Tibial nerve (tissue), 4 donors: ENCODE measurements at regions not wholly inside any gene's neighbourhood (a gene's known extent, or its start where the extent isn't known, plus 50 kb on each side); places are given as distances from the start of the nearest gene placed in this dataset.

Experiments used
- DNase-seq, 2 donors: peaks; one replicate each; pipeline ENCODE4 v3.0.0-alpha.2; 2019; ENCODE audit warnings: low spot score in 2 of 2
- H3K27ac ChIP-seq, 4 donors: fragments of 200-600 bp; sonication (generic) in 3 of 4; one replicate each; pipeline ENCODE4 v1.5.1; 2017 to 2019; ENCODE audit warnings: mild to moderate bottlenecking in 1 of 4
- H3K27me3 ChIP-seq, 2 donors: fragments of 200-600 bp; sonication (generic) in 1 of 2; one replicate each; pipeline versions ENCODE4 v1.5.1 to v1.6.0; 2017 to 2019
- H3K36me3 ChIP-seq, 3 donors: fragments of 200-600 bp; sonication (generic); one replicate each; pipeline ENCODE4 v1.5.1; 2018 to 2019
- H3K4me1 ChIP-seq, 4 donors: fragments of 200-600 bp; sonication (generic) in 3 of 4; one replicate each; pipeline ENCODE4 v1.5.1; 2017 to 2019
- H3K4me3 ChIP-seq, 4 donors: fragments of 200-600 bp; sonication (generic) in 3 of 4; one replicate each; pipeline ENCODE4 v1.5.1; 2017 to 2019; ENCODE audit warnings: mild to moderate bottlenecking in 1 of 4, moderate library complexity in 1 of 4
- H3K9me3 ChIP-seq, 4 donors: fragments of 200-600 bp; sonication (generic) in 3 of 4; one replicate each; pipeline ENCODE4 v1.5.1; 2017 to 2019
- EP300 ChIP-seq, 2 donors: sonication (generic); formaldehyde crosslinking; IDR thresholded peaks; one replicate each; pipeline ENCODE4 v1.6.1; 2017; ENCODE audit warnings: antibody characterized with exemption in 2 of 2, mild to moderate bottlenecking in 1 of 2
- POLR2A ChIP-seq, 2 donors: fragments of 450-650 bp; IDR thresholded peaks; one replicate each; pipeline ENCODE4 v1.6.1; 2017; ENCODE audit warnings: antibody characterized with exemption in 2 of 2, mild to moderate bottlenecking in 2 of 2, moderate library complexity in 2 of 2
- WGBS, 2 donors: methylation state at CpG; one replicate each; pipeline ENCODE4 v1.1.5; 2018; 5-methylcytosine and 5-hydroxymethylcytosine counted together
- TF ChIP-seq, protein P1 (sequence below), 5 experiments: fragments of 200-600 bp in 3 of 5; fragments of 450-650 bp in 2 of 5; sonication (generic) in 3 of 5; IDR thresholded peaks; one replicate each; pipeline ENCODE4 v1.5.1; 2016 to 2019; ENCODE audit warnings: antibody characterized with exemption in 5 of 5, mild to moderate bottlenecking in 3 of 5, moderate library complexity in 2 of 5

DNA sequence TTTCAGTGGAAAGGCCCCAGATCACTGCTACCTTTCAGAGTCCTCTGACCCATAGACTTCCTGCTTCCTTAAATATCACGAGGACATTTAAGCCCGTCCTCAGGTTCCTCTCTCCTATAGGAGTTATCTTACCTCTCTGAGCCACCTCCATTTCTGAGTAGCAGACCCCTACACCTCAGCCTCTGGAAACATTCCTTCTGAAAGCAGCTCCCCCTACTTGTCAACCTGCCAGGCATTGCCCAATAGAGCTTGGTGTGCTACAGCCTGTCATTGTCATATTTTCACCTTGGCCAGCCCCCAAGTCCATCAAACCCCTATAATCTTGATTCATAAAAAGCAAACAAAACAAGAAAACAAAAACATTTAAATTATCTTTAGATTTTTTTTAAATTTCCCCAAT lies 717.9 kb upstream of the SLC8A1 start:
- no peak for TF ChIP-seq EP300 (IDR thresholded peaks at IDR 0.05)
- TF ChIP-seq, protein P1, sequence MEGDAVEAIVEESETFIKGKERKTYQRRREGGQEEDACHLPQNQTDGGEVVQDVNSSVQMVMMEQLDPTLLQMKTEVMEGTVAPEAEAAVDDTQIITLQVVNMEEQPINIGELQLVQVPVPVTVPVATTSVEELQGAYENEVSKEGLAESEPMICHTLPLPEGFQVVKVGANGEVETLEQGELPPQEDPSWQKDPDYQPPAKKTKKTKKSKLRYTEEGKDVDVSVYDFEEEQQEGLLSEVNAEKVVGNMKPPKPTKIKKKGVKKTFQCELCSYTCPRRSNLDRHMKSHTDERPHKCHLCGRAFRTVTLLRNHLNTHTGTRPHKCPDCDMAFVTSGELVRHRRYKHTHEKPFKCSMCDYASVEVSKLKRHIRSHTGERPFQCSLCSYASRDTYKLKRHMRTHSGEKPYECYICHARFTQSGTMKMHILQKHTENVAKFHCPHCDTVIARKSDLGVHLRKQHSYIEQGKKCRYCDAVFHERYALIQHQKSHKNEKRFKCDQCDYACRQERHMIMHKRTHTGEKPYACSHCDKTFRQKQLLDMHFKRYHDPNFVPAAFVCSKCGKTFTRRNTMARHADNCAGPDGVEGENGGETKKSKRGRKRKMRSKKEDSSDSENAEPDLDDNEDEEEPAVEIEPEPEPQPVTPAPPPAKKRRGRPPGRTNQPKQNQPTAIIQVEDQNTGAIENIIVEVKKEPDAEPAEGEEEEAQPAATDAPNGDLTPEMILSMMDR (IDR thresholded peaks at IDR 0.05), result no peak
- TF ChIP-seq POLR2A (IDR thresholded peaks at IDR 0.05), result no peak
- Histone ChIP-seq H3K27ac (no peak overlapping the region), H3K27me3 (no peaks in the 10 kb centered on the region), H3K36me3 (no peaks in the 10 kb centered on the region), H3K4me3 (no peak overlapping the region), H3K4me1 (no peaks in the 10 kb centered on the region), H3K9me3 (no peaks in the 10 kb centered on the region)
- no peak for DNase-seq
- 77 to 84% methylated on average over 2 of the region's 2 CpGs for WGBS, 2 donors

DNA sequence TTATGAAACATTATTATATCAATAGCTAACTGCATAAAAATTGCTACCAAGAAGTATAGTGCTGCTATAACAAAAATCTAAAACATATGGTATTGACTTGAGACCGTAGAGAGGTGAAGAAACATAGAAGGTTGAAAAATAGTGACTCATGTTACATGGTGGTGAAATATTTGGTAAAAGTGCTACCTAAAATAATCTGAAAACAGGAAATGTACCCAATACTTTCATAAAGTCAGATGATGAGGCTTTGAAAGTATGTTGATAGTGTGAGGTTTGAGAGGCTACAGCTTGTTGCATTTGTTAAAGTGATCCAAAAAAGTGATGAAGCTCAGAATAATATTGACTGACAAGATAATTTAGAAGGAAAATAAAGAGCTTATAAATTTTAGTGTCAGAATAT lies 718.7 kb upstream of the SLC8A1 start:
- 85 to 89% methylated on average over 1 of the region's 1 CpG for WGBS, 2 donors
- TF ChIP-seq EP300 (IDR thresholded peaks at IDR 0.05), result no peak
- H3K4me3 ChIP-seq, result no peak overlapping the region
- no peak for DNase-seq
- H3K9me3 ChIP-seq, result no peaks in the 10 kb centered on the region
- no peaks in the 10 kb centered on the region for H3K36me3 ChIP-seq
- no peaks in the 10 kb centered on the region for H3K4me1 ChIP-seq
- H3K27me3 ChIP-seq, result no peaks in the 10 kb centered on the region
- no peak overlapping the region for H3K27ac ChIP-seq

DNA sequence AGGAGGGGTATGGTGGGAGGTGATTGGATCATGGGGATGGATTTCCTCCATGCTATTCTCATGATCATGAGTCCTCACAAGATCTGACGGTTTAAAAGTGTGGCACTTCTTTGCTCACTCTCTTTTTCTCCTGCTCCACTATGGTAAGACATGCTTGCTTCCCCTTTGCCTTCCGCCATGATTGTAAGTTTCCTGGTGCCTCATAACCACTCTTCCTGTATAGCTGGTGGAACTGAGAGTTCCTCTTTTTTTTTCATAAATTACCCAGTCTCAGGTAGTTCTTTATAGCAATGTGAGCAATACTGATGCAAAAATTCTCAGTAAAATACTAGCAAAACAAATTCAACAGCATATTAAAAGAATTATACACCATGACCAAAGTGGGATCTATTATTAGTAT lies 728.5 kb upstream of the SLC8A1 start:
- H3K36me3 ChIP-seq, result no peaks in the 10 kb centered on the region
- H3K27me3 ChIP-seq, result no peaks in the 10 kb centered on the region
- TF ChIP-seq, protein P1 (IDR thresholded peaks at IDR 0.05), result no peak
- no peak for TF ChIP-seq EP300 (IDR thresholded peaks at IDR 0.05)
- no peak for TF ChIP-seq POLR2A (IDR thresholded peaks at IDR 0.05)
- no peak overlapping the region for H3K27ac ChIP-seq
- no peak overlapping the region for H3K4me3 ChIP-seq
- 64 to 88% methylated on average over 2 of the region's 2 CpGs for WGBS, 2 donors
- no peaks in the 10 kb centered on the region for H3K9me3 ChIP-seq
- H3K4me1 ChIP-seq, result no peaks in the 10 kb centered on the region
- no peak for DNase-seq

DNA sequence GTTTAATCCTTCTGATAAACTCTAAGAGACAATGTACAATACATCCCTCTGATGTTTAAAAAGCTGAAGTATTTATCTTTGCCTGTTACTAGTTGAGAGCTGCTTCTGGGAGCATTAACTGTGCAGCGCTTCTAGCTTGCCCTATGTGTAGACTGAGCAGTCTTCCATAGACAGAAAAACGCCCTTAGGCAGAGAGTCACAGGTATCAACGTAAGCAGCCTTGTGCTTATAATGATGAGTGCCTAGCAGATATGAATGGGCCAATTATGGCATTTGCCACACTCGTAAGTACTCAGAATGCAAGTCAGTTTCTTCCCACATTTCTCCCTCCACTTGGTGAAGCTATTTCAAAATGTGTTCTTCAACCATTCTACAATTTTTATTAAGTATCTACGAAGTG lies 731.1 kb upstream of the SLC8A1 start:
- no peaks in the 10 kb centered on the region for H3K9me3 ChIP-seq
- no peaks in the 10 kb centered on the region for H3K36me3 ChIP-seq
- H3K4me3 ChIP-seq, result no peak overlapping the region
- DNase-seq, result no peak
- no peaks in the 10 kb centered on the region for H3K4me1 ChIP-seq
- WGBS, 2 donors, result 79 to 80% methylated on average over 5 of the region's 5 CpGs
- no peak for TF ChIP-seq EP300 (IDR thresholded peaks at IDR 0.05)
- no peak for TF ChIP-seq POLR2A (IDR thresholded peaks at IDR 0.05)
- TF ChIP-seq, protein P1 (IDR thresholded peaks at IDR 0.05), result no peak
- no peaks in the 10 kb centered on the region for H3K27me3 ChIP-seq
- H3K27ac ChIP-seq, result no peak overlapping the region

DNA sequence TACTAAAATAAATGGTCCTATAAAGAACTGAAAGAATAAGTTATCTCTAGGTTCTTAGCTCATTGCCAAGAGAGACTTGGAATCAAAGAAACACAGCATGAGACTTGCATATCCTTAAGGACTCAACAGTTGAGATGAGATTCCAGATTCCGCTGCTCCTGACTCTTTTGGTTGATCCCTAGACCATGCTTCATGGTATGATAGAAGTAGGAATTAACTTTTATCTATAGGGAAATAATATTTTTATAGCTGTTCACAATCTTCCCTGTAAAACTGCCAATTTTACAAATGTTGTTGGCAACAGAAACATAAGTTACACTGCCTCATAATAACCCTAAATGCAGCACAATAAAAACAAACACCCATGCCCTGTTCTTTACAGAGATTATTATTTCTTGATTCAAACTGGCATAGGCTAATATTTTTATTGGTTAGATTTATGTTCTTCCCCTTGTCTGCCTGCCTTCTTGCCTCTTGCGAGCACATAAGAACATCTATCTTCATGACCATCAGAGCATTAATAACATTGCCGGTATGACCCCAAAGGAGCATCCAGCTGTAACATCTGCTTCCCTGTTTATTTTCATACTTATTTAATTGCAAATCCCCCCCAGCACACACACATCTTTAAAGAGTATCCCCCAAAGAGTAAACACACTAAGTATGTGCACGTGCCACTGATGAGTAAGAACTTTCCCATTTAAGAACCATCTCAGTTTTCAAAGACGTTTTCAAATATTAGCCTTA lies 735.7 kb upstream of the SLC8A1 start:
- no peaks in the 10 kb centered on the region for H3K4me1 ChIP-seq
- WGBS, 2 donors, result 60 to 66% methylated on average over 5 of the region's 5 CpGs

DNA sequence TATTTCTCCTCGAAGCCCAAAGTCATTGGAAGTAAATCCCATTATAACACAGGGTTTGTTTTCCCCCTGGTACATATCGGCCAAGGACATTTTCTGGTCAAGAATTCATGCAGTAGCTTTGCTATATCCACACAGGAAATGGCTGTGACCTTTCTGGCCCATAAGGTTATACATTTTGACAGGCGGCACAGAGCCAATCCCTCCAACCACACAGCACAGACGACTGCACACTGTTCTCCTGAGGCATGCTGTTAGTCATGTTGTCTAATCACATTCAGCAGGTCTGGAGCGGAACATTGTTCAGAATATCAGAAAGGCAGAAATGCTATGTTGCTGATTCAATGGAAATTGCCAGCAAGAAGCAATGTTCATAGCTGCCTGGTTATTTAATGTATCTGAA lies 742.3 kb upstream of the SLC8A1 start:
- no peak for DNase-seq
- Histone ChIP-seq H3K27ac (no peak overlapping the region), H3K4me1 (peaks cover 0 to 11% (median 0%) of the 10 kb centered on the region in 4 donors), H3K36me3 (no peaks in the 10 kb centered on the region), H3K27me3 (no peaks in the 10 kb centered on the region), H3K9me3 (no peaks in the 10 kb centered on the region), H3K4me3 (no peak overlapping the region)
- WGBS, 2 donors, result 22 to 38% methylated on average over 5 of the region's 5 CpGs
- TF ChIP-seq, protein P1 (IDR thresholded peaks at IDR 0.05), result no peak
- no peak for TF ChIP-seq EP300 (IDR thresholded peaks at IDR 0.05)
- TF ChIP-seq POLR2A (IDR thresholded peaks at IDR 0.05), result no peak

More for the DNA sequence above, 735.7 kb upstream of the SLC8A1 start:
- no peak for DNase-seq
- TF ChIP-seq POLR2A (IDR thresholded peaks at IDR 0.05) (no peak), EP300 (IDR thresholded peaks at IDR 0.05) (no peak)
- H3K4me3 ChIP-seq, result no peak overlapping the region
- H3K36me3 ChIP-seq, result no peaks in the 10 kb centered on the region
- no peak overlapping the region for H3K27ac ChIP-seq
- H3K9me3 ChIP-seq, result no peaks in the 10 kb centered on the region
- H3K27me3 ChIP-seq, result no peaks in the 10 kb centered on the region
